Gastrocnemius medialis (tissue), 4 donors: ENCODE measurements at regions not wholly inside any gene's neighbourhood (a gene's known extent, or its start where the extent isn't known, plus 50 kb on each side); places are given as distances from the start of the nearest gene placed in this dataset.

Source experiments
- ATAC-seq, 2 donors: fragments of 150-250 bp; one replicate each; pipeline ENCODE4 v1.9.1; 2016
- DNase-seq, 2 donors: peaks; one replicate each; pipeline ENCODE4 v3.0.0-alpha.2; 2019
- H3K27ac ChIP-seq, 4 donors: fragments of 200-600 bp; sonication (generic); 1 replicate in 1 of 4; 2 replicates in 3 of 4; pipeline ENCODE4 v1.5.1; 2016 to 2018; ENCODE audit warnings: mild to moderate bottlenecking in 2 of 4, moderate library complexity in 1 of 4
- H3K27me3 ChIP-seq, 3 donors: fragments of 200-600 bp; sonication (generic) in 2 of 3; 1 replicate in 1 of 3; 2 replicates in 2 of 3; pipeline versions ENCODE4 v1.5.1 to v1.6.0; 2016 to 2019; ENCODE audit warnings: mild to moderate bottlenecking in 1 of 3, moderate library complexity in 1 of 3
- H3K36me3 ChIP-seq, 2 donors: fragments of 200-600 bp; sonication (generic) in 1 of 2; one replicate each; pipeline ENCODE4 v1.5.1; 2017 to 2018
- H3K4me1 ChIP-seq, 2 donors: fragments of 200-600 bp; sonication (generic) in 1 of 2; one replicate each; pipeline ENCODE4 v1.5.1; 2016 to 2017; ENCODE audit warnings: mild to moderate bottlenecking in 2 of 2
- H3K4me3 ChIP-seq, 4 donors: fragments of 200-600 bp; sonication (generic) in 3 of 4; 1 replicate in 1 of 4; 2 replicates in 3 of 4; pipeline ENCODE4 v1.5.1; 2016 to 2019; ENCODE audit warnings: mild to moderate bottlenecking in 2 of 4
- H3K9me3 ChIP-seq, 3 donors: fragments of 200-600 bp; sonication (generic) in 2 of 3; 1 replicate in 1 of 3; 2 replicates in 2 of 3; pipeline ENCODE4 v1.5.1; 2016 to 2019
- POLR2A ChIP-seq, 2 donors: fragments of 450-650 bp; IDR thresholded peaks; one replicate each; pipeline ENCODE4 v1.6.1; 2017; ENCODE audit warnings: antibody characterized with exemption in 2 of 2, mild to moderate bottlenecking in 2 of 2, moderate library complexity in 2 of 2
- in situ Hi-C, 4 donors: fragments of 200-750 bp; cut with MboI; loops; one replicate each; pipeline versions ENCODE4 v1.15.0 to v1.8.0; 2017; ENCODE audit warnings: low sequenced_read_pairs in 4 of 4
- intact Hi-C: fragments of 100-400 bp; cut with DNase I; formaldehyde crosslinking; loops from one replicate; pipeline ENCODE4 v1.15.1; 2023; ENCODE audit warnings: low total_unique reads
- TF ChIP-seq, protein P1 (sequence below), 5 experiments: fragments of 450-650 bp in 3 of 5; fragments of 200-600 bp in 2 of 5; sonication (generic) in 2 of 5; IDR thresholded peaks in 4 of 5; conservative IDR thresholded peaks in 1 of 5; 1 replicate in 4 of 5; 2 replicates in 1 of 5; pipeline ENCODE4 v1.5.1; 2016 to 2019; ENCODE audit warnings: antibody characterized with exemption in 5 of 5, mild to moderate bottlenecking in 3 of 5, moderate library complexity in 3 of 5

DNA sequence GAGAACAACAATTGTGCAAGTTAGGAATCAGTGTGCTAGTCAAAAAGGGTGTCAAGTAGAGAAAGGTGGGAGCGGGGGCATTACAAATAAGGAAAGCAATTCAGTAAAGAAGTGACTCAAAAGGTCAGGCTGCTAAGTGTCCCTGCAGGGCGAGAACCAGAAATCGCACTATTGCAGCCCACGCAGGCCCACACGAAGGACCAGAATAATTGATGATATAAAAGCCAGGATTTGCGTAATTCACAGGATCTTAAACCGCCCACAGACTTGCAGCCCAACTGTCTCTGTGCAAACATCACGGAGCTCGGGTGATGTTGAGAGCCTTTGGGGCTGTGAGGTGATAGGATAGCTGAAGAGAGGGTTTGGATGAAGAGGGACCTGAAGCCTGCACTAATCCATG is 349.0 kb downstream of the BRINP1 start:
- in situ Hi-C loops, result no loop called here
- H3K27me3 ChIP-seq, result no peaks in the 10 kb centered on the region
- peak in 1 of 2 donors; percentile 43 for ATAC-seq
- intact Hi-C loops, result no loop called here
- no peak overlapping the region for H3K27ac ChIP-seq
- no peaks in the 10 kb centered on the region for H3K9me3 ChIP-seq
- peak in 1 of 2 donors; percentile 20 for DNase-seq
- no peaks in the 10 kb centered on the region for H3K36me3 ChIP-seq
- no peak overlapping the region for H3K4me3 ChIP-seq
- TF ChIP-seq POLR2A (IDR thresholded peaks at IDR 0.05), result no peak
- TF ChIP-seq, protein P1, sequence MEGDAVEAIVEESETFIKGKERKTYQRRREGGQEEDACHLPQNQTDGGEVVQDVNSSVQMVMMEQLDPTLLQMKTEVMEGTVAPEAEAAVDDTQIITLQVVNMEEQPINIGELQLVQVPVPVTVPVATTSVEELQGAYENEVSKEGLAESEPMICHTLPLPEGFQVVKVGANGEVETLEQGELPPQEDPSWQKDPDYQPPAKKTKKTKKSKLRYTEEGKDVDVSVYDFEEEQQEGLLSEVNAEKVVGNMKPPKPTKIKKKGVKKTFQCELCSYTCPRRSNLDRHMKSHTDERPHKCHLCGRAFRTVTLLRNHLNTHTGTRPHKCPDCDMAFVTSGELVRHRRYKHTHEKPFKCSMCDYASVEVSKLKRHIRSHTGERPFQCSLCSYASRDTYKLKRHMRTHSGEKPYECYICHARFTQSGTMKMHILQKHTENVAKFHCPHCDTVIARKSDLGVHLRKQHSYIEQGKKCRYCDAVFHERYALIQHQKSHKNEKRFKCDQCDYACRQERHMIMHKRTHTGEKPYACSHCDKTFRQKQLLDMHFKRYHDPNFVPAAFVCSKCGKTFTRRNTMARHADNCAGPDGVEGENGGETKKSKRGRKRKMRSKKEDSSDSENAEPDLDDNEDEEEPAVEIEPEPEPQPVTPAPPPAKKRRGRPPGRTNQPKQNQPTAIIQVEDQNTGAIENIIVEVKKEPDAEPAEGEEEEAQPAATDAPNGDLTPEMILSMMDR (IDR thresholded peaks at IDR 0.05 in 4 of 5, conservative IDR thresholded peaks at IDR 0.05 in 1 of 5), result no peak
- peaks cover 0 to 12% of the 10 kb centered on the region in 2 donors for H3K4me1 ChIP-seq

DNA sequence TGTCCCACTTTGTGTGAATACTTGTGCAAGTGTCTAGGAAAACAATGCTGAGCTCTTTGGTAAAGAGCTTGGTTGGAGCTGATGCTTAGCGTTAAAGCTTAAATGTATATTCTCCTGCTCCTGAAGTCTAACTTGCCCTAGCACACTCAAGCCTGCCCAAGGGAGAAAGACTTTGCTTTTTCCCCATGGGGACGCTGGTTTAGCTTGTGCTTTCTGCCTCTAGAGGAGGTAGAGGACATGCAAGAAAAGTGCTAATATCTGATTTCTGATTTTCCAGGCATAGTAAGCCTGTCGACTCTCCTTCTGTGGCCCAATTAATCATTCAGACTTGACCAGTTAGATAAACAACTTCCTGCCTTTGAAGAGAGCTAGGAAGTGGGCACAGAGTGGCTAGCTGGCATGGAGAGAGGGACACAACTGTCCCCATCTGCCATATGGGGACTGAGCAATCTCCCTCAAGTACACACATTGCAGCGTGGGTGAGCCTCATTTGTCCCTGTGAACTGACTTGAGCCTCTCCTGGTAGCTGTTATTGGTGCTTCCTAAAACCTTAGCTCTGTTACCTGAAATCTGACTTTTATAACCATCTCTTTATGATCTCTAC is 348.4 kb downstream of the BRINP1 start:
- intact Hi-C loops, result no loop called here
- H3K9me3 ChIP-seq, result no peaks in the 10 kb centered on the region
- TF ChIP-seq POLR2A (IDR thresholded peaks at IDR 0.05), result no peak
- TF ChIP-seq, protein P1 (IDR thresholded peaks at IDR 0.05 in 4 of 5, conservative IDR thresholded peaks at IDR 0.05 in 1 of 5), result no peak

DNA sequence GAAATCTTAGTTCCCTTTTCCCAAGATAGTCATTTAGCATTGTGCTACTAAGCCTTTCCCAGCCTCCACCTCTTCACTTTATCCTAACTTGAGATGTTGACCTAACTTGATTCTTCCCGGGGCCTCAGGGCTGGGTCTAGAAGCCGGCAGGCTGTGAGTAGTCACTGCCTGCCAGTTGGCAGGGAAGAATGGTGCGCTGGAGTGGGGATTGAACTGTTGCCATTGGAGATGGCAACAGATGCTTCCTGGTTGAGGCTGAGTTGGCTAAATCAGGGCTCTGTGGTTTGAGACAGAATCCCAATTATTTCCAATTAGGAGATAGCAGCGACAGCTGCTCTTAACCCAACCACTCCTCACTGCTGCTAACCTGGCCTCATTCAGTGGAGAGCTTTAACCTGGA is 343.1 kb downstream of the BRINP1 start:
- H3K27ac ChIP-seq, result peak overlapping the region; percentile 85 to 94 (median 90)
- no peaks in the 10 kb centered on the region for H3K9me3 ChIP-seq
- intact Hi-C loops (loop anchor here (2.0 kb wide), 1 partner anchor 21 kb away; no protein-coding TSS in a partner anchor), in situ Hi-C loops (no loop called here)
- peak; percentile 37 to 50 for DNase-seq
- H3K4me1 ChIP-seq, result peaks cover 21 to 39% of the 10 kb centered on the region in 2 donors
- TF ChIP-seq, protein P1 (IDR thresholded peaks at IDR 0.05 in 4 of 5, conservative IDR thresholded peaks at IDR 0.05 in 1 of 5), result no peak
- no peak for TF ChIP-seq POLR2A (IDR thresholded peaks at IDR 0.05)
- H3K27me3 ChIP-seq, result no peaks in the 10 kb centered on the region
- ATAC-seq, result peak; percentile 24 to 32
- H3K4me3 ChIP-seq, result no peak overlapping the region
- H3K36me3 ChIP-seq, result no peaks in the 10 kb centered on the region

More for the DNA sequence above, 348.4 kb downstream of the BRINP1 start:
- peak overlapping the region in 1 of 4 donors; percentile 22 for H3K27ac ChIP-seq
- in situ Hi-C loops, result no loop called here
- H3K4me1 ChIP-seq, result peaks cover under 1 to 17% of the 10 kb centered on the region in 2 donors
- no peak overlapping the region for H3K4me3 ChIP-seq
- H3K36me3 ChIP-seq, result no peaks in the 10 kb centered on the region
- no peaks in the 10 kb centered on the region for H3K27me3 ChIP-seq
- DNase-seq (no peak), ATAC-seq (no peak)

DNA sequence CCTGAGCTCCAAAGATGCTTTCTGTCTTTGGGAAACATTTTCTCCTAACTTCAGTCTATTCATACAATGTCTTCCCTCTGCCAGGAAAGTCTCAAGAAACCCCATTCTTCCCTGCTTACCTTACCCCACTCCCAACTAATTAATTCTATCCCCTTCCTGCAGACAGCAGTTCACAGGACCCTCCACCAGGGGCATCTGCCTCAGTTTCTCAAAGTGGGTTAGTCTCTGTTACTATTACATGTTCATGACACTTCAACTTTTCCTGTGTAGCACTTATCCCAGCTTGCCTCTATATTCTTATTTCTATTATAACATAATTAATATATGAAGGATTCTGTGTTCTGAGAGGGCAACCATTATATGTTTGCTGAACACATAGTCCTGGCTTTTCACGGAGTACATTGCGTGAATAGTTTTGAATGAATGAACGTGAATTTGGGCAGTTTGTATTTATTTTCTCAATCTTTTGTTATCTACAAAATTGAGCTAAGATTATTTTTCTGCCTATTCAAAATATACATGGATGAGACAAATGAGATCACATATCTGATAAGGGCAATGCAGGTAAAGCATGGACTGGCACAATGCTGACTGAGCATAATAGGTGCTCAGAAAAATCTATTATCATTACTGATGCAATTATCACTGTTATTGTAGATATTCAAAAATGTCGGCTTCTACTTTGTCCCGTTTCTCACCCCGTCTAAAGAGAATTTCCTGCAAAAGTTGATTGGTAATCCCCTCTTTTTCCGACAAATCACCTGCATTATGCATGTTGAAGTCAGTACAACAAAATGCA is 341.1 kb downstream of the BRINP1 start:
- Histone ChIP-seq H3K9me3 (no peaks in the 10 kb centered on the region), H3K4me1 (peaks cover 21 to 39% of the 10 kb centered on the region in 2 donors), H3K27me3 (no peaks in the 10 kb centered on the region), H3K27ac (peak overlapping the region; percentile 85 to 94 (median 90)), H3K4me3 (no peak overlapping the region), H3K36me3 (no peaks in the 10 kb centered on the region)
- DNase-seq (no peak), ATAC-seq (no peak)
- in situ Hi-C loops (no loop called here), intact Hi-C loops (loop anchor here (2.0 kb wide), 1 partner anchor 23 kb away; no protein-coding TSS in a partner anchor)
- TF ChIP-seq POLR2A (IDR thresholded peaks at IDR 0.05), result no peak
- TF ChIP-seq, protein P1 (IDR thresholded peaks at IDR 0.05 in 4 of 5, conservative IDR thresholded peaks at IDR 0.05 in 1 of 5), result peak; percentile 15 to 44 (median 34)
